Tibial nerve (tissue), 3 donors: ENCODE measurements at regions not wholly inside any gene's neighbourhood (a gene's known extent, or its start where the extent isn't known, plus 50 kb on each side); places are given as distances from the start of the nearest gene placed in this dataset.

ENCODE experiments used
- POLR2A ChIP-seq, 2 donors: fragments of 450-650 bp; IDR thresholded peaks; one replicate each; pipeline ENCODE4 v1.6.1; 2017; ENCODE audit warnings: antibody characterized with exemption in 2 of 2, mild to moderate bottlenecking in 2 of 2, moderate library complexity in 2 of 2
- TF ChIP-seq, protein P1 (sequence below), 5 experiments: fragments of 200-600 bp in 3 of 5; fragments of 450-650 bp in 2 of 5; sonication (generic) in 3 of 5; IDR thresholded peaks; one replicate each; pipeline ENCODE4 v1.5.1; 2016 to 2019; ENCODE audit warnings: antibody characterized with exemption in 5 of 5, mild to moderate bottlenecking in 3 of 5, moderate library complexity in 2 of 5

DNA sequence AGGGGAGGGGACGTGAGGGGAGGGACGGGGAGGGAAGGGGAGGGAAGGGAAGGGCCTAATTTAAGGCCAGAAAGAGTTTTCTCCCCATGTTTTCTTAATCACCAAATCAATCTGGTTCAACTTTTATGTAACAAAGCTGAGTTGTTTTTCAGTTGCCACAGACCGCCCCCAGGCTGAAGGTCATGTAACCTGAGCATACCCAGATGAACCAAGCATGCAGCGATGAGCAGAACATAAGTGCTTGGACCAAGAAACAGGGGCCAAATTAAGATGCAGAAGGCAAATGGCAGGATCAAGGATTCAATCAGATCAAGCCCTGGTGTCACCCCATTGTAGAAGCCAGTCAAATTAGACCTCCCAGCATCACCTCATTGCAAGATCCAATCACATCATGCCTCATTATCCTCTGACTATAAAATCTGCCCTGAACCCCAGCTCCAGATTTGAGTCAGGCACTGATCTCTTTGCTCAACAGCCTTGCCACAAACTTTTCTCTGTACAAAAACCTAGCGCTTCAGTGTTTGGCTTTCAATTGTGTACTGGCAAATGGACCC, 113.5 kb upstream of the TNPO1 start:
- TF ChIP-seq, protein P1, sequence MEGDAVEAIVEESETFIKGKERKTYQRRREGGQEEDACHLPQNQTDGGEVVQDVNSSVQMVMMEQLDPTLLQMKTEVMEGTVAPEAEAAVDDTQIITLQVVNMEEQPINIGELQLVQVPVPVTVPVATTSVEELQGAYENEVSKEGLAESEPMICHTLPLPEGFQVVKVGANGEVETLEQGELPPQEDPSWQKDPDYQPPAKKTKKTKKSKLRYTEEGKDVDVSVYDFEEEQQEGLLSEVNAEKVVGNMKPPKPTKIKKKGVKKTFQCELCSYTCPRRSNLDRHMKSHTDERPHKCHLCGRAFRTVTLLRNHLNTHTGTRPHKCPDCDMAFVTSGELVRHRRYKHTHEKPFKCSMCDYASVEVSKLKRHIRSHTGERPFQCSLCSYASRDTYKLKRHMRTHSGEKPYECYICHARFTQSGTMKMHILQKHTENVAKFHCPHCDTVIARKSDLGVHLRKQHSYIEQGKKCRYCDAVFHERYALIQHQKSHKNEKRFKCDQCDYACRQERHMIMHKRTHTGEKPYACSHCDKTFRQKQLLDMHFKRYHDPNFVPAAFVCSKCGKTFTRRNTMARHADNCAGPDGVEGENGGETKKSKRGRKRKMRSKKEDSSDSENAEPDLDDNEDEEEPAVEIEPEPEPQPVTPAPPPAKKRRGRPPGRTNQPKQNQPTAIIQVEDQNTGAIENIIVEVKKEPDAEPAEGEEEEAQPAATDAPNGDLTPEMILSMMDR (IDR thresholded peaks at IDR 0.05): no peak
- no peak for TF ChIP-seq POLR2A (IDR thresholded peaks at IDR 0.05)
